ENCODE measurements at regions not wholly inside any gene's neighbourhood (a gene's known extent, or its start where the extent isn't known, plus 50 kb on each side); places are given as distances from the start of the nearest gene placed in this dataset.

DNA sequence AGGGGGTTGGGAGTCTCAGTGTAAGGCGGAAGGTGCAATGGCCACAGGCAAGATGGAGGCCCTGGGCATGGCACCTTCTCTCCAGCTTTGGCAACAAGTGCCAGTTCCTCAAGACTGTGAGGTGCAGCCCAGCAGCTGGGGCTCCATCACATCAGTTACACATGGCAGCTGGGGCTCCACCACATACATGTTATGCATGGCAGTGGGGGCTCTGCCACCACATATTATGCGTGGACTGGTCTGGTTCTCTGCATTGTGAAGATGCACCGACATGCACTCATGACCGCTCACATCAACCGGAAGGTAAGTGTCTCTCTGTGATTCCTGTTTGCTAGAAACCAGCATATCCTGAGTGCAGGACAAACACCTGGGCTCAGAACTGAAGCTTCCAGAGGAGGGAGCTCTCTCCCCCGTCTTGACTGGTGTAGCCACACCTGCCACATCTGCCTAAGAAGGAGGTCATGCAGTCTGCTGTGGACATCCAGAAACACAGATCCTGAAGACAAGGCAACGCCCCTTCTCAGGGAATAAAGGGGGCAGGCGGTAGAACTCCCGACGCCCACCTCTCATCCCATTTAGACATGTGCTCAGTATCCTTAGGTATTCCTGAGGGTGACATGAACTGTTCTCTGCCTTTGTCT lies 104.1 kb upstream of the TMPRSS2 start:
- H3K9ac ChIP-seq (replicated peaks in 1 of 4; ENCODE audit: extremely low read depth in 1 of 4, low read depth in 3 of 4, low read length in 3 of 4): no peak overlapping the region
- peak overlapping the region; percentile 3; the same call in 1 of the 2 replicates for H2BK15ac ChIP-seq (ENCODE audit: low read length)
- peak overlapping the region in 1 of 4 experiments; percentile 6; a peak in 1 of 8 replicates for H3K4me3 ChIP-seq (ENCODE audit: extremely low read depth in 1 of 4, insufficient read depth in 2 of 4, low read depth in 3 of 4, low read length in 4 of 4)
- H4K5ac ChIP-seq (ENCODE audit: insufficient read length, low read depth, low read length): no peak overlapping the region
- ChIA-PET POLR2A (ENCODE audit: partially characterized antibody) (interaction anchor here (1.0 to 1.5 kb wide), 3 partner anchors 40 to 166 kb away, joined by 3 to 6 read pairs (median 3); no protein-coding TSS in a partner anchor), CTCF (ENCODE audit: partially characterized antibody) (interaction anchor here (0.6 to 10.3 kb wide), 99 partner anchors 10 to 1082 kb away, joined by 3 to 132 read pairs (median 5); no protein-coding TSS in a partner anchor)
- TF ChIP-seq BRCA1 (IDR thresholded peaks at IDR 0.05; ENCODE audit: low read depth, low read length) (no peak), RAD21 (IDR thresholded peaks at IDR 0.05 in 1 of 2, conservative IDR thresholded peaks at IDR 0.05 in 1 of 2; ENCODE audit: low read depth in 2 of 2, low read length in 2 of 2) (peak; percentile 70 to 78)
- TF ChIP-seq, protein P1, sequence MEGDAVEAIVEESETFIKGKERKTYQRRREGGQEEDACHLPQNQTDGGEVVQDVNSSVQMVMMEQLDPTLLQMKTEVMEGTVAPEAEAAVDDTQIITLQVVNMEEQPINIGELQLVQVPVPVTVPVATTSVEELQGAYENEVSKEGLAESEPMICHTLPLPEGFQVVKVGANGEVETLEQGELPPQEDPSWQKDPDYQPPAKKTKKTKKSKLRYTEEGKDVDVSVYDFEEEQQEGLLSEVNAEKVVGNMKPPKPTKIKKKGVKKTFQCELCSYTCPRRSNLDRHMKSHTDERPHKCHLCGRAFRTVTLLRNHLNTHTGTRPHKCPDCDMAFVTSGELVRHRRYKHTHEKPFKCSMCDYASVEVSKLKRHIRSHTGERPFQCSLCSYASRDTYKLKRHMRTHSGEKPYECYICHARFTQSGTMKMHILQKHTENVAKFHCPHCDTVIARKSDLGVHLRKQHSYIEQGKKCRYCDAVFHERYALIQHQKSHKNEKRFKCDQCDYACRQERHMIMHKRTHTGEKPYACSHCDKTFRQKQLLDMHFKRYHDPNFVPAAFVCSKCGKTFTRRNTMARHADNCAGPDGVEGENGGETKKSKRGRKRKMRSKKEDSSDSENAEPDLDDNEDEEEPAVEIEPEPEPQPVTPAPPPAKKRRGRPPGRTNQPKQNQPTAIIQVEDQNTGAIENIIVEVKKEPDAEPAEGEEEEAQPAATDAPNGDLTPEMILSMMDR (IDR thresholded peaks at IDR 0.05; ENCODE audit: control extremely low read depth in 1 of 3, insufficient read depth in 1 of 3, low read depth in 1 of 3, low read length in 3 of 3): peak; percentile 68 to 80 (median 72)
- H3K4me1 ChIP-seq (replicated peaks in 1 of 4; ENCODE audit: control insufficient read depth in 3 of 4, insufficient read depth in 4 of 4, low read length in 3 of 4): peaks cover 0 to 13% (median 10%) of the 10 kb centered on the region in 4 experiments; a peak in 5 of 7 replicates
- H3K23me2 ChIP-seq (ENCODE audit: low read depth, low read length): no peaks in the 10 kb centered on the region
- peak overlapping the region in 1 of 2 experiments; percentile 56; a peak in 3 of 4 replicates for H3K4me2 ChIP-seq (ENCODE audit: insufficient read depth in 1 of 2, low read depth in 2 of 2, low read length in 2 of 2)
- H3K4ac ChIP-seq (replicated peaks; ENCODE audit: insufficient read length, low read depth, low read length): no peak overlapping the region
- no peaks in the 10 kb centered on the region for H3K79me2 ChIP-seq (ENCODE audit: control insufficient read depth in 1 of 2, insufficient read depth in 2 of 2, low read length in 2 of 2)
- H3K27me3 ChIP-seq (replicated peaks in 1 of 4; ENCODE audit: control insufficient read depth in 3 of 4, extremely low read depth in 1 of 4, insufficient read depth in 3 of 4, low read length in 3 of 4): peaks cover 0 to 2% (median under 1%) of the 10 kb centered on the region in 4 experiments; a peak in 1 of 7 replicates
- no peaks in the 10 kb centered on the region for H4K20me1 ChIP-seq (replicated peaks in 1 of 2; ENCODE audit: control insufficient read depth in 1 of 2, insufficient read depth in 2 of 2, low read length in 2 of 2)
- no peak overlapping the region for H2AK5ac ChIP-seq (ENCODE audit: low read depth, low read length)
- H3K56ac ChIP-seq (replicated peaks; ENCODE audit: insufficient read length, low read depth, low read length): no peak overlapping the region
- no peaks in the 10 kb centered on the region for H3K79me1 ChIP-seq (ENCODE audit: low read depth, low read length)
- H2BK20ac ChIP-seq (ENCODE audit: low read length): peak overlapping the region; percentile 94; the same call in 1 of the 2 replicates
- WGBS, 2 experiments (ENCODE audit: extremely low coverage in 1 of 2, insufficient coverage in 1 of 2, insufficient read length in 1 of 2, insufficient replicate concordance in 2 of 2, low coverage in 1 of 2, low lambda C conversion rate in 2 of 2, missing lambda C conversion rate in 1 of 2): 35% methylated on average over 10 of the region's 10 CpGs; no CpG with 5 or more reads in 1 of the 2 experiments
- peak; percentile 86 for FAIRE-seq
- H3K14ac ChIP-seq (ENCODE audit: insufficient read length): no peak overlapping the region
- no peak overlapping the region; the same call in 1 of the 2 replicates for H3K18ac ChIP-seq (ENCODE audit: extremely low read depth, low read length)
- peaks cover 0 to 6% of the 10 kb centered on the region in 2 experiments; a peak in 2 of 4 replicates for H3K9me3 ChIP-seq (ENCODE audit: insufficient read depth in 2 of 2, low read depth in 1 of 2, low read length in 1 of 2)
- peak overlapping the region; percentile 15; the same call in 1 of the 2 replicates for H2AFZ ChIP-seq (ENCODE audit: low read length)
- H4K91ac ChIP-seq (replicated peaks; ENCODE audit: insufficient read length, low read length): no peak overlapping the region
- no peak overlapping the region for H4K8ac ChIP-seq (ENCODE audit: extremely low read depth, insufficient read depth, low read length)
- peak in 1 of 2 experiments; percentile 73 for DNase-seq (ENCODE audit: low read depth in 1 of 2, low spot score in 2 of 2)
- H2BK12ac ChIP-seq (ENCODE audit: low read depth, low read length): no peak overlapping the region
- H2BK120ac ChIP-seq (replicated peaks; ENCODE audit: low read depth, low read length): no peak overlapping the region
- H3K23ac ChIP-seq (ENCODE audit: insufficient read length): no peak overlapping the region
- H3K27ac ChIP-seq (ENCODE audit: low read depth, low read length): no peak overlapping the region
- no peak overlapping the region for H2BK5ac ChIP-seq (ENCODE audit: low read depth, low read length)
- H3K36me3 ChIP-seq (ENCODE audit: control insufficient read depth in 2 of 4, insufficient read depth in 4 of 4, low read length in 3 of 4): no peaks in the 10 kb centered on the region

All from H1 (cell line).